ENCODE measurements at regions not wholly inside any gene's neighbourhood (a gene's known extent, or its start where the extent isn't known, plus 50 kb on each side); places are given as distances from the start of the nearest gene placed in this dataset.
A peak's percentile ranks its signal among the peaks of the same experiment; 100 is the strongest.

DNA sequence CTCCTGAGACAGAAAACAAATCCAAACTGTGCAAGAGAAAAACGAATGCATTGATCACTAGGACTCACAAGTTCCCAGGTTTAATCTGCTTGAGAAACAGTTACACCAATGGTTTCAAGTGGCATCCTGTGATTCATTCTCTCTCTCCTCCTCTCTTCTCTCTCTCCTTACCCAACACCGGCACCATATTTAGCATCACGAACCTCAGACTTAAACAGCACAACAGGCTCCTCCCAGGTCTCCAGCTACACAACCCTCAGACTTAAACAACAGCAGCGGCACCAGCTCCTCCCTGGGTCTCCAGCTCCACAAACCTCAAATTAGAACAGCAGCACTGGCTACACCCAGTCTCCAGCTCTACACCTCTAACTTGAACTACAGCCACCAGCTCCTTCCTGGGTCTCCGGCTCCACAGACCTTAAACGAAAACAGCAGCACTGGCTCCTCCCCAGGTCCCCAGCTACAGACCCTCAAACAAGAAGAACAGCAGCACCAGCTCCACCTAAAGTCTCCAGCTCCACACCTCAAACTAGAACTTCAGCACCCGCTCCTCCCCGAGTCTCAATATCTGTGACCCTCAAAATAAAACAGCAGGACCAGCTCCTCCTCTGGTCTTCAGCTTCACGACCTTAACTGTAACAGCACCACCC is 355.9 kb downstream of the PREX1 start:
- Histone ChIP-seq H3K4me1 (ENCODE audit: insufficient read depth, low read length) (no peaks in the 10 kb centered on the region), H3K27me3 (ENCODE audit: insufficient read depth, low read length, poor library complexity, severe bottlenecking) (peaks cover 1% of the 10 kb centered on the region), H3K9me3 (ENCODE audit: low read length) (no peaks in the 10 kb centered on the region), H3K36me3 (ENCODE audit: insufficient read depth, low read length) (no peaks in the 10 kb centered on the region), H3K4me3 (ENCODE audit: low read length) (no peak overlapping the region), H3K27ac (ENCODE audit: low read depth, low read length) (no peak overlapping the region)
- CTCF ChIA-PET: no interaction called here
- Mint-ChIP-seq H3K36me3 (no peaks in the 10 kb centered on the region), H3K9me3 (no peaks in the 10 kb centered on the region), H3K4me3 (no peak overlapping the region), H3K27me3 (peaks cover 8 to 11% of the 10 kb centered on the region in 2 donors), H3K27ac (no peak overlapping the region), H3K4me1 (peaks cover 0 to 5% (median 3%) of the 10 kb centered on the region in 3 donors)
- POLR2A ChIA-PET: no interaction called here
- DNase-seq: no peak

DNA sequence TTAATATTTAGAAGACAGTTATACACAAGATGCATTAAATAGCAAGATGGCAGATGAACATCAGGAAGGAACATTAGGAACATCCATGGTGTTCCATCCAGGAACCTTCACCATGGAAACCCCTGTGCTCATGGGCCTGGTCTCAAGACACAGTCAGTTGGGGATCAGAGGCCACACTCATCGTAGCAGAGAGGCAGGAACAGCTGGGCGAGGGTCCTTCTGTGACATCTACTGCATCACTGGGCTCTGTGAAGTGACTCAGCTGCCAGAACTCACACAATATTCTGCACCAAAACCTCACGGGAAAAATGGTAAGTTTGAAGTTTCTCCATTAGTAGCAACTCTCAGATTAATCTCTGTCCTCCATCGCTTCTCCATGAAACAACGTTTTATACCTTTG is 356.6 kb downstream of the PREX1 start:
- CTCF ChIA-PET: no interaction called here

DNA sequence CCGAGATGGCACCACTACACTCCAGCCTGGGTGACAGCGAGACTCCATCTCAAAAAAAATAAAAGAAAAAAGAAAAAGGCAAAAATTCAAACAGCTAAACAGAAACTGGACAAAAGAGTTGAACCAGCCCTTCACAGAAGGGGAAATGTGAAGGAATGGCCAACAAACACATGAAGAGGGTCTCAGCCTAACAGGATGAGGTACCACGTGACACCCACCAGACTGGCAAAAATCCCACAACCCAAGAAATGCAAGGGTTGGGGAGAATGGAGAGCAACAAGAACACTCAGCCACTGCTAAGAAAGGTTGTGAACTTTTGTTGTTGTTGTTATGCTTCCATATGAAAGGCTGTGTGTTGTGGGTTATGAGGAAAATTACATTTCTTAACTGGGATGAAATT is 357.7 kb downstream of the PREX1 start:
- H3K27me3 ChIP-seq (ENCODE audit: insufficient read depth, low read length, poor library complexity, severe bottlenecking): no peaks in the 10 kb centered on the region
- no peaks in the 10 kb centered on the region for H3K9me3 ChIP-seq (ENCODE audit: low read length)
- Mint-ChIP-seq H3K4me1 (peaks cover 0 to 5% (median 3%) of the 10 kb centered on the region in 3 donors), H3K36me3 (no peaks in the 10 kb centered on the region), H3K27me3 (peaks cover 7 to 10% of the 10 kb centered on the region in 2 donors), H3K27ac (no peak overlapping the region), H3K9me3 (no peaks in the 10 kb centered on the region), H3K4me3 (no peak overlapping the region)
- DNase-seq: no peak
- no peak overlapping the region for H3K4me3 ChIP-seq (ENCODE audit: low read length)
- CTCF ChIA-PET: no interaction called here
- H3K36me3 ChIP-seq (ENCODE audit: insufficient read depth, low read length): no peaks in the 10 kb centered on the region
- POLR2A ChIA-PET: no interaction called here
- H3K27ac ChIP-seq (ENCODE audit: low read depth, low read length): no peak overlapping the region
- no peaks in the 10 kb centered on the region for H3K4me1 ChIP-seq (ENCODE audit: insufficient read depth, low read length)

More for the DNA sequence above, 356.6 kb downstream of the PREX1 start:
- no peaks in the 10 kb centered on the region for H3K36me3 ChIP-seq (ENCODE audit: insufficient read depth, low read length)
- no peak overlapping the region for H3K4me3 ChIP-seq (ENCODE audit: low read length)
- H3K27ac ChIP-seq (ENCODE audit: low read depth, low read length): no peak overlapping the region
- no peaks in the 10 kb centered on the region for H3K36me3 Mint-ChIP-seq
- no peaks in the 10 kb centered on the region for H3K9me3 ChIP-seq (ENCODE audit: low read length)
- H3K4me1 ChIP-seq (ENCODE audit: insufficient read depth, low read length): no peaks in the 10 kb centered on the region
- H3K27ac Mint-ChIP-seq: no peak overlapping the region
- H3K27me3 Mint-ChIP-seq: peaks cover 8 to 10% of the 10 kb centered on the region in 2 donors
- H3K4me1 Mint-ChIP-seq: peaks cover 0 to 5% (median 3%) of the 10 kb centered on the region in 3 donors
- no peak overlapping the region for H3K4me3 Mint-ChIP-seq
- H3K27me3 ChIP-seq (ENCODE audit: insufficient read depth, low read length, poor library complexity, severe bottlenecking): no peaks in the 10 kb centered on the region
- POLR2A ChIA-PET: no interaction called here
- no peak for DNase-seq
- no peaks in the 10 kb centered on the region for H3K9me3 Mint-ChIP-seq

DNA sequence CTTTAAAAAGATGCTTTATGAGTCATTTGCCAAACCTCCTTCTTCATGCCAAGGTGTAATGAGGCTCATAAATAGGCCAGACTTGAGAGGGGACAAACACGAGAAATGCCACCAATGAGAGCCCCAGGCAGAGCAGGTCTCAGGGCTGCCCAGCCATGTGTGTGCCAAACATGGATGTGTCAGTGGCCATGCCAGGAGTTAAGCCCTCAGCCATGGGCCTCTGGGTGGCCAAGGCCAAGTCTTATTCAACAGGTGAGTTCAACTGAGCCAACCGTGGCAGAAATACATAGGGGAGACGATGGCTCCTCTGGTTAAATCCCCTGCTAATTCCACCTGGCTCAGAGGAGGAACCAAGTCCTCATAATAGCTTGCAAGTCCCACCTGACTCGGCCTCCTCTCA is 358.8 kb downstream of the PREX1 start:
- ChIA-PET POLR2A (no interaction called here), CTCF (no interaction called here)
- no peak for DNase-seq
- no peaks in the 10 kb centered on the region for H3K27me3 ChIP-seq (ENCODE audit: insufficient read depth, low read length, poor library complexity, severe bottlenecking)
- no peak overlapping the region for H3K27ac Mint-ChIP-seq
- H3K4me1 ChIP-seq (ENCODE audit: insufficient read depth, low read length): no peaks in the 10 kb centered on the region
- no peak overlapping the region for H3K4me3 Mint-ChIP-seq
- H3K27me3 Mint-ChIP-seq: peaks cover 7 to 10% of the 10 kb centered on the region in 2 donors
- no peak overlapping the region for H3K27ac ChIP-seq (ENCODE audit: low read depth, low read length)
- no peaks in the 10 kb centered on the region for H3K36me3 Mint-ChIP-seq
- H3K9me3 ChIP-seq (ENCODE audit: low read length): no peaks in the 10 kb centered on the region
- no peaks in the 10 kb centered on the region for H3K9me3 Mint-ChIP-seq
- peaks cover 0 to 5% (median 3%) of the 10 kb centered on the region in 3 donors for H3K4me1 Mint-ChIP-seq
- H3K36me3 ChIP-seq (ENCODE audit: insufficient read depth, low read length): no peaks in the 10 kb centered on the region
- no peak overlapping the region for H3K4me3 ChIP-seq (ENCODE audit: low read length)

DNA sequence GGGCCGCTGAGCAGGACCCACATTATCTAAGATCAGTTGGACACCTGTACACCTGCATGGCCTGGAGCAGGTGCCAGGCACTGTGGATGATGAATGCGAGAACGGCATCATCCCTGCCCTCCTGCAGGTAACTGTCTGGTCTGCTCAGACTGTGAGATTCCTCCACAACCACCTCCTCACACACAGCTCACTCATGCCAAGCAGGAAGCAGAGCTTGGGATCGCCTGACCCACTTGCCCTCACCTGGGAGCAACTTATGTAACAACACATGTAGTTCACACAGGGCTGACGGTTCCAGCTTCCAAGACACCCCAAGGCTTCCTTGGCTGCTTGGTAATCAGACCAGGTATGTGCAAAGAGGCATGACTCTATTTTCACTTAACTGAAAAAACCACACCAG is 359.2 kb downstream of the PREX1 start:
- Histone ChIP-seq H3K27ac (ENCODE audit: low read depth, low read length) (no peak overlapping the region), H3K27me3 (ENCODE audit: insufficient read depth, low read length, poor library complexity, severe bottlenecking) (no peaks in the 10 kb centered on the region), H3K9me3 (ENCODE audit: low read length) (no peaks in the 10 kb centered on the region), H3K4me1 (ENCODE audit: insufficient read depth, low read length) (no peaks in the 10 kb centered on the region), H3K4me3 (ENCODE audit: low read length) (no peak overlapping the region), H3K36me3 (ENCODE audit: insufficient read depth, low read length) (no peaks in the 10 kb centered on the region)
- ChIA-PET CTCF (no interaction called here), POLR2A (no interaction called here)
- H3K27ac Mint-ChIP-seq: no peak overlapping the region
- DNase-seq: no peak
- no peaks in the 10 kb centered on the region for H3K9me3 Mint-ChIP-seq
- H3K36me3 Mint-ChIP-seq: no peaks in the 10 kb centered on the region
- H3K4me3 Mint-ChIP-seq: no peak overlapping the region
- H3K27me3 Mint-ChIP-seq: peaks cover 7 to 10% of the 10 kb centered on the region in 2 donors
- peaks cover 0 to 5% (median 3%) of the 10 kb centered on the region in 3 donors for H3K4me1 Mint-ChIP-seq

DNA sequence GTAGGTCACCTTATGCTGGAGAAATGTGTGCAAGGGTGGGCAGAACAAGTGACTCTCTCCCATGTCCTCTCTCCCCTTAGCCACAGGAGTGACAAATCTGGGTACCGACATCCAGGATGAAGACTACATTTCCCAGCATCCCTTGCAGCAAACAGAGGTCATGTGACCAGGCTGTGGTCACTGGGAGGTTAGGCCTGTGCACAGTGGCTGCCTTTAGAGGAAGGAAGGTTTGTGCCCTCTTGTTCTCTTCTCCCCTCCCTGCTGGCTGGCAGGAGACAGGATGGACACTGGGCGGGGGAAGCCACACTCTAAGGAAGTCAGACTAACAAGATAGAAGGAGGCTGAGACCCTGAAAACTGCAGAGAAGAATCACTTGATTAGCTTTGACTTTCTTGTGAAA is 360.2 kb downstream of the PREX1 start:
- Histone ChIP-seq H3K27ac (ENCODE audit: low read depth, low read length) (no peak overlapping the region), H3K36me3 (ENCODE audit: insufficient read depth, low read length) (no peaks in the 10 kb centered on the region), H3K4me1 (ENCODE audit: insufficient read depth, low read length) (no peaks in the 10 kb centered on the region), H3K4me3 (ENCODE audit: low read length) (no peak overlapping the region), H3K9me3 (ENCODE audit: low read length) (no peaks in the 10 kb centered on the region), H3K27me3 (ENCODE audit: insufficient read depth, low read length, poor library complexity, severe bottlenecking) (no peaks in the 10 kb centered on the region)
- H3K4me3 Mint-ChIP-seq: peak overlapping the region in 1 of 7 donors; percentile 36
- POLR2A ChIA-PET: no interaction called here
- no peaks in the 10 kb centered on the region for H3K9me3 Mint-ChIP-seq
- peak overlapping the region in 4 of 8 donors; percentile 27 to 54 (median 50) for H3K27ac Mint-ChIP-seq
- peaks cover 12 to 17% of the 10 kb centered on the region in 2 donors for H3K27me3 Mint-ChIP-seq
- CTCF ChIA-PET: no interaction called here
- H3K36me3 Mint-ChIP-seq: no peaks in the 10 kb centered on the region
- DNase-seq: peak in 1 of 5 donors; percentile 40
- H3K4me1 Mint-ChIP-seq: peaks cover 0 to 5% (median 3%) of the 10 kb centered on the region in 3 donors

DNA sequence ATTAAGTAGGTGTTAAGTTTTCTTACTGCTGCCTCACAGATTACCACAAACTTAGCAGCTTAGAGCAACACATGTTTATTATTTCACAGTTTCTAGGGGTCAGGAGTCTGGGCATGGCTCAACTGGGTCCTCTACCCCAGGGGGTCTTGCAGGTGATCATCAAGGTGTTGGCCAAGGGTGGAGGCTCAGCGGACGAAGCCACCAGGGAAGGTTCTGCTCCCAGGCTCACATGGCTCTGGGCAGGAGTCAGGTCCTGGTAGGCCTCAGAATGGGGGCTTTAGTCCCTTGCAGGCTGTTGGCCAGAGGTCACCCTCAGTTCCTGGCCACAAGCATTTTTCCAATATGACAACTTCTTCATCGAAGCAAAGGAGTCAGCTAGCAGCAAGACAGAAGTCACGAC is 362.5 kb downstream of the PREX1 start:
- Histone ChIP-seq H3K4me3 (ENCODE audit: low read length) (no peak overlapping the region), H3K9me3 (ENCODE audit: low read length) (no peaks in the 10 kb centered on the region), H3K36me3 (ENCODE audit: insufficient read depth, low read length) (no peaks in the 10 kb centered on the region), H3K4me1 (ENCODE audit: insufficient read depth, low read length) (no peaks in the 10 kb centered on the region), H3K27ac (ENCODE audit: low read depth, low read length) (no peak overlapping the region), H3K27me3 (ENCODE audit: insufficient read depth, low read length, poor library complexity, severe bottlenecking) (no peaks in the 10 kb centered on the region)
- no peaks in the 10 kb centered on the region for H3K36me3 Mint-ChIP-seq
- peaks cover 12 to 13% of the 10 kb centered on the region in 2 donors for H3K27me3 Mint-ChIP-seq
- CTCF ChIA-PET: no interaction called here
- POLR2A ChIA-PET: no interaction called here
- H3K9me3 Mint-ChIP-seq: no peaks in the 10 kb centered on the region
- DNase-seq: no peak
- no peak overlapping the region for H3K27ac Mint-ChIP-seq
- no peak overlapping the region for H3K4me3 Mint-ChIP-seq
- peaks cover 0 to 5% (median 3%) of the 10 kb centered on the region in 3 donors for H3K4me1 Mint-ChIP-seq

DNA sequence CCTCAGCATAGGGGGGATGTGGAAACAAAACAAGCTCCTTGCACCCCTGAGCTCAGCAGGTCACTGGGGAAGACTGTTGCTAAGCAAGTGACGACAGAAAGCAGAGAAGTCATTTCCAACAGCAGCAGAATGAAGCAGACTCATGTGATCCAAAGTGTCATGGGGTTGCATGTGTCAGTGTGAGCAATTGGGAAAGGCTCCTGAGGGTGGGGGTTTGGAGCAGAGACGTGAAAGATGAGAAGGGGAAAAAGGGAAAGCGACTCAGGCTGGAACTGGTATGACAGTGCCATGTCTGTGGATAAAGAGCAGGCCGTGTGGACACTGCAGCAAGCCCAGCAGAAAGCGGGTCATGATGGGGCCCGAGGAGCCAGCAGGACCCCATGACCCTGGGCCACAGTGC is 363.9 kb downstream of the PREX1 start:
- H3K27ac ChIP-seq (ENCODE audit: low read depth, low read length): no peak overlapping the region
- no peaks in the 10 kb centered on the region for H3K9me3 ChIP-seq (ENCODE audit: low read length)
- no peak overlapping the region for H3K4me3 ChIP-seq (ENCODE audit: low read length)
- Mint-ChIP-seq H3K36me3 (no peaks in the 10 kb centered on the region), H3K27me3 (peaks cover 13 to 17% of the 10 kb centered on the region in 2 donors), H3K4me1 (peaks cover 0 to 5% (median 3%) of the 10 kb centered on the region in 3 donors), H3K27ac (no peak overlapping the region), H3K9me3 (no peaks in the 10 kb centered on the region), H3K4me3 (no peak overlapping the region)
- CTCF ChIA-PET: no interaction called here
- POLR2A ChIA-PET: no interaction called here
- DNase-seq: no peak
- no peaks in the 10 kb centered on the region for H3K4me1 ChIP-seq (ENCODE audit: insufficient read depth, low read length)
- no peaks in the 10 kb centered on the region for H3K27me3 ChIP-seq (ENCODE audit: insufficient read depth, low read length, poor library complexity, severe bottlenecking)
- no peaks in the 10 kb centered on the region for H3K36me3 ChIP-seq (ENCODE audit: insufficient read depth, low read length)
